ENCODE measurements at regions not wholly inside any gene's neighbourhood (a gene's known extent, or its start where the extent isn't known, plus 50 kb on each side); places are given as distances from the start of the nearest gene placed in this dataset.

DNA sequence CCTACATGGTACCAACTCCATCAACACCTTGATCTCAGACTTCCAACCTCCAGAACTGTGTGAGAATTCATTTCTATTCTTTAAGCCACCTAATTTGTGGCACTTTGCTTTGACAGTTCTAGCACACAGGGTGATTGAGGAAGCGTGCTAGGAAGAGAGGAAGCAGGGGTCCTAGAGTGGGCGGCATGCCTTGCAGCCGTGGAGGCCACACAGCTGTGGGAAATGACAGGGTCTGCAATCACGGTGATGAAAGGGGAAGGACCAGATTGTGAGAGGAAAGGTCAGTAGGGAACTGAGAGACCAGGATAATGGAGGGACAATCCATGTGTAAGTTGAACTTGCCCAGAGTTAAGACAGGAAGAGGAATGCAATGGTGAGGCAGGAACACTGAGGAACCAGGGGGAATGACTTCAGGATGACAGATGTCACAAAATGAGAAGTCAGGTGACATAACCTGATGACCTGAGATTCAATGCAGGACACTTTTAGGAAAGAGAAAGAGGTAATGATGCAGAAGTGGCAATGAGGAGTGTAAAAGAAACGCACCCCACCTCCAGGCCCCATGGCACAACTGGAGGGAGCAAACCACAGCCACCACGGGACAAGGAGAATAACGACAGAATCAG lies 87.3 kb upstream of the PIK3CG start:
- Mint-ChIP-seq H3K27me3 (ENCODE audit: low read depth) (no peaks in the 10 kb centered on the region), H3K27ac (no peak overlapping the region), H3K4me1 (ENCODE audit: low read depth) (peaks cover under 1% of the 10 kb centered on the region), H3K36me3 (ENCODE audit: low read depth) (no peaks in the 10 kb centered on the region), H3K9me3 (no peaks in the 10 kb centered on the region), H3K4me3 (no peak overlapping the region)

DNA sequence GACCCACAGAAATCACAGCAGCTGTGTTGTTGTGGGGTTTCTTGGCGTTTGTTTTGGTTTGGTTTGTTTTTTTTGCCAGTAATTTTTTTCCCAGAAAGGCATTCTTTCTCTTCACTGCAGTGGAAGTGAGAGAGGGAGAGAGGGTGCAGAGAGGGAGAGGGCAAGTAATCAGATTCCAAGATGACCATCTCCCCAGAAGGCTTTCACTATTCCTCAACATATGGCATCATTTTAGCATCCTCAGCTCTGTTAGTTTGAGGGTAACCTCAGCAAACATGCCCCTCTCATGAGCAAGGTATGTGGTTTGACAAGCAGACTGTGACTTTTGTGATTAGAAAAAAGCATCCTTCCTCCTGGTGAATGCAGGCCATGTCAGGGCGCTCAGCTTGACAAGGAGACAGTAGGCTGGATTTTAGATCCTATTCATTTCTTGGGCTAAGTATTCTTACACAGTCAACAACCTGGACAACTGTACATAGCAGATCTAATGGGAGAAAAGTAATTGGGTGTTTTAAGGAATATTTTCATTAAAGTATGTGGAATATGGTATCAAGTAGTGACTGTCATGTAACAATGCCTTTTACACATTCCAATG lies 86.3 kb upstream of the PIK3CG start:
- no peak overlapping the region for H3K27ac Mint-ChIP-seq
- no peaks in the 10 kb centered on the region for H3K27me3 Mint-ChIP-seq (ENCODE audit: low read depth)
- no peaks in the 10 kb centered on the region for H3K36me3 Mint-ChIP-seq (ENCODE audit: low read depth)

DNA sequence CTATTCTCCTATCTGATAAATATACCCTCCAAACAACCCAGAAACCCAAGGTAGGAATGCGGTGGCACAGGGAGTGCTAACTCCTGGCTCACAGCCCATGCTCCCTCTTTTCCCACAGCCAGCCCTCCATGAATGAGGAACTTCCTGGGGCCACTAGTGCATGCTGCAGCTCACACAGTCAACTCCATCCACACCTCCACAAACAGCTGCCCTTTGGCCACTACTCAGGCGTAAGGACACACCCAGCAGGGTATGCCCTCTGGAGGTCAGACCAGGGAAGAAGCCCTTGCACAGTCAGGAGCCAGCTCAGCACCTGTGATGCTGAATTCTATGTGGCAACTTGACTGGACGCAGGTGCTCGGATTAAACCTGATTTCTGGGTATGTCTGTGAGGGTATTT lies 85.2 kb upstream of the PIK3CG start:
- no peaks in the 10 kb centered on the region for H3K9me3 Mint-ChIP-seq
- H3K4me3 Mint-ChIP-seq, result no peak overlapping the region
- no peaks in the 10 kb centered on the region for H3K27me3 Mint-ChIP-seq (ENCODE audit: low read depth)
- H3K4me1 Mint-ChIP-seq (ENCODE audit: low read depth), result no peaks in the 10 kb centered on the region
- H3K27ac Mint-ChIP-seq, result no peak overlapping the region
- no peaks in the 10 kb centered on the region for H3K36me3 Mint-ChIP-seq (ENCODE audit: low read depth)

More for the DNA sequence above, 86.3 kb upstream of the PIK3CG start:
- no peak overlapping the region for H3K4me3 Mint-ChIP-seq
- H3K9me3 Mint-ChIP-seq, result no peaks in the 10 kb centered on the region
- no peaks in the 10 kb centered on the region for H3K4me1 Mint-ChIP-seq (ENCODE audit: low read depth)

DNA sequence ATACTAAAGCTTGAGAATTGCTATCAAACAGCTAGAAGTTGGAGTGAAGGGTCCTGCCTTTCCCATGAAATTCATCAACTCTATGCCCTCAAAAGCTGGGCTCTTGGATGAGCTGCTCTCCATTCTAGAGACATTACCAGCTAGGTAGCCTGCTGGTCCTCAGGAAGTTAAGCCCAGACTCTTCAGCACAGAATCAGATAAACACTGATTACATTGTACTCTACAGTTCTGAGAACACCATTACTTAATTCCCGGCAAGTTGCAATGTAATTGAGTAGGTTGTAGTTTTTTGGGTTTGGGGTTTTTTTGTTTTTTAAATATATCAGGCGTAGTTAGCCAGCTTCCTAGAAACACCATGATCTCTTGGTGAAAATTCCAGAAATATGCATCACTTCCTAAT lies 84.1 kb upstream of the PIK3CG start:
- no peaks in the 10 kb centered on the region for H3K27me3 Mint-ChIP-seq (ENCODE audit: low read depth)
- no peak overlapping the region for H3K27ac Mint-ChIP-seq
- no peaks in the 10 kb centered on the region for H3K36me3 Mint-ChIP-seq (ENCODE audit: low read depth)
- H3K9me3 Mint-ChIP-seq, result no peaks in the 10 kb centered on the region
- no peak overlapping the region for H3K4me3 Mint-ChIP-seq
- H3K4me1 Mint-ChIP-seq (ENCODE audit: low read depth), result no peaks in the 10 kb centered on the region

DNA sequence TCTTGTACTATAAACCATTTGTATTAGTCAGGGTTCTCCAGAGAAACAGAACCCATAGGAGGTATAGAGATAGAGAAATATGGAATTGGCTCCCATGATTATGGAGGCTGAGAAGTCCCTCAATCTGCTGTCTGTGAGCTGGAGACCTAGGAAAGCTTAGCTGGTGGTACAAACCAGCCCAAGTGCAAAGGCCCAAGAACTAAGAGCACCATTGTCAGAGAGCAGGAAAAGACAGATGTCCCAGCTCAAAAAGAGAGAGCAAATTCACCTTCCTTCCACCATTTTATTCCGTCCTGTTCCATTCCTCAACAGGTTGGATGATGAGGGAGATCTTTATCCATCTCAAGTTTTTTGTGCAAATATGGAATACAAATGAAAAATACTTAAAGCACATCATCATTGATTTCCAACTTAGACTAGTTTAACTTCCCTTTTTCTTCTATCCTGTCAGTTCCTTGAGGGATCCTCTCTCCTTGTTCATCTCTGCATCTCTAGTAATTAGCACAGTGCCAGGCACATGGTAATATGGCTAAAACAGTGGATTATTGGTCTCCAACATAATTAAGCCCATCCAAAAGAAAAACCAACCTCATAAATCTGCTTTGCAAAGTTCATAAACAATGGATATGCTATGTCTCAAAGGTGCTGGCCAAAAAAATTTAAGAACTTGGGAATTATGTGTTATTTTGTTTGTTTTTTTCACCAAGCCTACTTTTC lies 83.1 kb upstream of the PIK3CG start:
- H3K9me3 Mint-ChIP-seq, result no peaks in the 10 kb centered on the region
- no peaks in the 10 kb centered on the region for H3K36me3 Mint-ChIP-seq (ENCODE audit: low read depth)
- H3K27ac Mint-ChIP-seq, result no peak overlapping the region
- H3K4me1 Mint-ChIP-seq (ENCODE audit: low read depth), result no peaks in the 10 kb centered on the region
- peaks cover 3% of the 10 kb centered on the region for H3K27me3 Mint-ChIP-seq (ENCODE audit: low read depth)
- no peak overlapping the region for H3K4me3 Mint-ChIP-seq

DNA sequence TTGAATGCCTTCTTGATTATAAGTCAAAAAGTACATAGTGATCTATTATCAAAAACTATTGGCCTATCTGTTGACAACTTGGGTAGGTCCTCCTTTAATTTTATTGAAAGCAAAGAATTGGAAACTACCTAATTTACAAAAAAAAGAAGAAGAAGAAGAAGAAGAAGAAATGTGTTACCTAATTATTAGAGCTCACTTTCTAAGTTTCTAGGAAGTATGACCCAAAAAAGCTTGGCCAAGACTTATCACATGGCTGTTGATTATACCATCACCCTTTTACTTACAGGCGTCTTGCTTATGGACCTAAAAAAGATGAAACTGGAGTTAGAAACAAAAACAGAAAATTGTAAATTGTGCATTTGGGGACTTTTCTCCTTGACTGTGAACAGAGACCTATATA lies 81.8 kb upstream of the PIK3CG start:
- no peaks in the 10 kb centered on the region for H3K9me3 Mint-ChIP-seq
- no peaks in the 10 kb centered on the region for H3K4me1 Mint-ChIP-seq (ENCODE audit: low read depth)
- peaks cover 3% of the 10 kb centered on the region for H3K27me3 Mint-ChIP-seq (ENCODE audit: low read depth)
- H3K36me3 Mint-ChIP-seq (ENCODE audit: low read depth), result no peaks in the 10 kb centered on the region
- no peak overlapping the region for H3K27ac Mint-ChIP-seq
- no peak overlapping the region for H3K4me3 Mint-ChIP-seq

DNA sequence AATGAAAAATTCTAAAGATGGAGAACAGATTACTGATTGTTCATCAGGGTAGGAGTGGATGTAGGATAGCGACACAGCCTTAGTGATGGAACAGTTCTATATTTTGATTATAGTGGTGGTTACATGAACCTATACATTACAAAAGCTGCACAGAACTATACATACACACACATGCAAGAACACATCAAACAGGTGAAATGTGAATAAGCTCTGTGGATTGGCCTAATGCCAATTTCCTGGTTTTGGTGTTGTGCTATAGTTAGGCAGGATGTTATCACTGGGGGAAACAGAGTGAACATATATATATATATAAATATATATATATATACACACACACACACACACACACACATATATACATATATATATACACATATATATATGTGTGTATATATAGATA lies 76.4 kb upstream of the PIK3CG start:
- no peaks in the 10 kb centered on the region for H3K4me1 Mint-ChIP-seq (ENCODE audit: low read depth)

DNA sequence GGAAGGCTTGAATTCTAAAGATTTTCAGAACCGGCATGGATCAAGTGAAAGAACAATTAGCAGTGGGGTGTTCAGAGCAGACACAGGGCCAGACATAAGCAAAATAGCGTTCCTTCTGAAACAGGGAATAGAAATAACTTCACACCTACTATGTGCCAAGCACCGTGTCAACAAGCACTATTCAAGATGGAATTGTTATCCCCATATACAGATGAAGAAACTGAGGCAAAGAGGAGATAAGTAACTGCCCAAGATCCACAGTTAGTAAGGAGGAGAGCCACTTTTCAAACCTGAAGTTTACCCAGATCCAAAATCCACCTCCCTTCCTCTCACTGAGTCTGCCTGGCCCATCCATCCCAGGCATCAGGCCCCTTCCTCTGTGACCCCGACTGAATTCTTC lies 73.6 kb upstream of the PIK3CG start:
- Mint-ChIP-seq H3K9me3 (no peaks in the 10 kb centered on the region), H3K4me1 (ENCODE audit: low read depth) (no peaks in the 10 kb centered on the region), H3K27ac (no peak overlapping the region)

More for the DNA sequence above, 76.4 kb upstream of the PIK3CG start:
- H3K27ac Mint-ChIP-seq, result no peak overlapping the region
- H3K27me3 Mint-ChIP-seq (ENCODE audit: low read depth), result peaks cover 15% of the 10 kb centered on the region
- no peaks in the 10 kb centered on the region for H3K36me3 Mint-ChIP-seq (ENCODE audit: low read depth)
- H3K9me3 Mint-ChIP-seq, result no peaks in the 10 kb centered on the region
- H3K4me3 Mint-ChIP-seq, result no peak overlapping the region

DNA sequence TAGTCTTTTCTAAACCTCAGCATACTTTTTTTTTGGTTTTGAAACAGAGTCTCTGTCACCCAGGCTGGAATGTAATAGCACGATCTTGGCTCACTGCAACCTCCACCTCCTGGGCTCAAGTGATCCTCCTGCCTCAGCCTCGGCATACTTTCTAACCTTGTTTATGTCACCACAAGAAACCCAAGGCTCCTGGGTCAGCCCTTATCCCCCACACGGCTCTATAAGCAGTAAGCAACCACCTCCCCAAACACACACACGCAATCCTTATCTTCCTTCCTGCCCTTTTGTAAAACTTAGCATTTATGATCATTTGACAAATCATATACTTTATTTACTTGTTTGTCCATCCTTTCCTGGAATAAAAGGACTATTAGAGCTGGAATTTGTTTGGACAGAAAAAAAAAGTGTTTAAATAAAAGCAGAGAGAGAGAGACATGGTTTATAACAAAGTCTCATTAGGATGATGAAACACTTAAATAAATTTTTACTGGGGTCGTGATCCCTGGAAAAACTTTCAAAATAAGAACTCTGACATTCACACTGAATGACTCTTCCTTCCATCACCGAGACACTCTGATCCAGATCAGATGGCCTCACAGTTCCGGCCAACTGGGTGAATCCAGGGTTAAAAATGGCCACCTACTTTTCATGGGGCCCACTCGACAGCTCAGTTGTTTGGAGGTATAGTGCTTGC lies 72.7 kb upstream of the PIK3CG start:
- Mint-ChIP-seq H3K27me3 (ENCODE audit: low read depth) (peaks cover 12% of the 10 kb centered on the region), H3K4me1 (ENCODE audit: low read depth) (no peaks in the 10 kb centered on the region), H3K4me3 (no peak overlapping the region), H3K36me3 (ENCODE audit: low read depth) (no peaks in the 10 kb centered on the region), H3K9me3 (peaks cover 3% of the 10 kb centered on the region), H3K27ac (no peak overlapping the region)

More for the DNA sequence above, 73.6 kb upstream of the PIK3CG start:
- H3K27me3 Mint-ChIP-seq (ENCODE audit: low read depth), result peaks cover 14% of the 10 kb centered on the region
- no peak overlapping the region for H3K4me3 Mint-ChIP-seq
- no peaks in the 10 kb centered on the region for H3K36me3 Mint-ChIP-seq (ENCODE audit: low read depth)

DNA sequence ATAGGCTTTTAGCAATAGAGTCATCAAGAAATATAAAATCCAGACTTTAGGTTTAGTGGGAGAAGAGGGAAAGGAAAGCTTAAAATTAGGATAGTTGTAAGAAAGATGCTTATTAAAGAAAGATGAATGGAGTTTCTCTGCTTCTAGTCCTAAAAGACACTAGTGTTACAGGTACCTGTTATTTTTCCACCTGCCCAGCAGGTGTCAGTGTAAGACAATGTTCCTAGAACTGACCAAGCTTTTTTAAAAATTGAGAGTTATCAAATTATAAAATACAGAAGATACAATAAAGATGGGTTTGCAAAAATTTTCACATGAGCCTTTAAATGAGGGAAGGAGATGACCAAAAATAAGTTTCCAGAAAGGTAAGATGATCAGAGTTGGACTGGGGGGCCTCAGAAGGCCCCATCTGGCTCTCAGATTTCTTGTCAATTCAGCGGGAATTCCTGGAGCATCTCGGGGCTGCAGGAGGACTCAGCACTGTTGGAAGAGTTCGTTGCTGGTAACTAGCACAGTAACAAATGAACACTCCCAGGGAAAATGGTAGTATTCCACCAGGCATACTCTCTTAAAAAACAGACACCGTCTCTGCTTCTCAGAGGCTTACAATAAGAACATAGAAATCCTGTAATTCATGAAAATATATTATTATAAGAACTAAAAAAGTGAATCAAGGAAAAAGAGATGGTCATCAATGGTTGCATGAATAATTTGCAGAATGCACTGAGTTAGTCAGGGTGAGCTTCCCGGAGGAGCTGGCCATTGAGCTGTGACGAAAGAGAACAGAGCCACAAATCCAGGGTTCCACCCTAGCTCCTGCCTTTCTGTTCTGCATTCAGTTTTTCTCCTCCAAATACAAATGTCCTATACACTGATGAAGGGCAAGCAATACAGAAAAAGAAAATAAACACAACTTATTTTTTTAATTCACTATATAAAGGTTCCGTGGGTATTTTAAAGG lies 71.8 kb upstream of the PIK3CG start:
- H3K27ac Mint-ChIP-seq, result no peak overlapping the region
- peaks cover 3% of the 10 kb centered on the region for H3K9me3 Mint-ChIP-seq
- no peaks in the 10 kb centered on the region for H3K4me1 Mint-ChIP-seq (ENCODE audit: low read depth)
- H3K4me3 Mint-ChIP-seq, result no peak overlapping the region
- H3K27me3 Mint-ChIP-seq (ENCODE audit: low read depth), result peaks cover 12% of the 10 kb centered on the region
- H3K36me3 Mint-ChIP-seq (ENCODE audit: low read depth), result no peaks in the 10 kb centered on the region

DNA sequence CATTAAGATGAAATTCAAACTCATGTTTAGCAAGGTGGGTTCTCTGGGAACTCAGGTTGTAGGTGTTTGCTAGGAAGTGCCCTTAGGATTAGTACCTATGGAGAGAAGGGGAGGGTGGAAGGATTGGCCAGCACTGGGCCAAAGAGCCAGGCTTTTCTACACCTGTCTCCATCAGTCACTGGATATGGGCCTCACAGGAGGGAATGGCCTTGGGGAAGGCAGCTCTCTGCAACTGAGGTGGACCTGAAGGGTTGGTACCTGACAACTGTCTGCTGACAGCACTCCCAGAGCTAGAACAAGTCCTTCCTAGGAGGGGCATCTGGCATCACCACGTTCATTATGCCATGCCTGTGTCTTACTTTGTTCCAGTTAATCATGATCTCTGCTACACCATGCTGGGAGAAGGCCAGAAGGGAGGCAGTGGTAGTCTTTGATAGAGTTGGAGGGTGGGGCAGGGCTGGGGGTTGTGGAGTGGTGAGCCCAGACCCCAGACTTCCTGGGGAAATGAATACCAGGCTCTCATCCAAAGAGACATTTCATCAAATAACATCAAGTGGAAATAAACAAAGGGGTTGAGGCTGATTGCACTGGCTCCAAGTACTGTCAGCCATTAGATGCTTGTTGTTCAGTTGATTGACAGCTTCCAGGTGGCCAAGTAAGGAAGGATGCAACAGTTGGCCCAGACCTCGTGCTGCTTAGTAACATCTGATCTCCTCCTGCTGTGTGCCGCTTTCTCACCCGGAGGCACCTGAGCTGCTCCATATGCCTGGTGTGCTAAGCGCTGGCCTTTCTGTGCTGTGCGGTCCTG lies 70.6 kb upstream of the PIK3CG start:
- Mint-ChIP-seq H3K27me3 (ENCODE audit: low read depth) (peaks cover 12% of the 10 kb centered on the region), H3K36me3 (ENCODE audit: low read depth) (no peaks in the 10 kb centered on the region), H3K27ac (no peak overlapping the region), H3K4me3 (no peak overlapping the region), H3K9me3 (peaks cover 3% of the 10 kb centered on the region), H3K4me1 (ENCODE audit: low read depth) (no peaks in the 10 kb centered on the region)

DNA sequence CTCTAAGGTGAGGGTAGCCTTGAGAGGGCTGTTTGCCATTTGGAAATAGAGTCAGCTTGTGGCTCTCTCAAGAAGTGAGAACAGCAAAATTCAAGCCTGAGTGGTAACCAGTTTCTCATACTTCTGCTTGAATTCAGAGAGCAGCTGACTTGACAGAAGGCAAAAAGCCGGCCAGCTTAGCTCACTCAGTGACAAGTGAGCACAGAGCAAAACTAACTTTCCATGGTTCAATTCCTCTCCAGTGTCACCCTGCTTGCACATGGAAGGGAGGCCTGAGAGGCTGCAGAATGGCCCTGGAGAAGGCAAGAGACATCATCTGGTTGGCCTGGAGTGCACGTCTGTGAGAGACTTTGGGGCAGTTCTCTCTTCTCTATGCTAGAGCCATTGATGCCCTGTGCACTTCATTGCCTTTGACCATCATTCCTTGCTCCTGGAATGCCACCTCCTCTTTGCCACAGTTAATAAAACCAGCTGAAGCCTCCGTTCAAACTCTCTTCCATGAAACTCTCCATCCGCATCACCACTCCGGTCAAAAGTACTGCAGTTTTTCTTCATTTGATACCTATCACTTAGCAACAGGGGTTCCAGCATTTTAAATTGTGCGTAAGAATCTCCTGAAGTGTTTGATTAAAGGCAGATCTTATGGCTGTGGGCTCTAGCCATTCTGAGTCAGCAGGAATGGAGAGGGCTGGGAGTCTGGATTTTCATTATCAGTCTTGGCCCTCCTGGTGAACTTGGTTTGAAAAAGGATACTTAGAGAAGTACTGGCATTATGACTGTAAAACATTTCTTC lies 69.8 kb upstream of the PIK3CG start:
- H3K27me3 Mint-ChIP-seq (ENCODE audit: low read depth), result peaks cover 12% of the 10 kb centered on the region
- no peak overlapping the region for H3K4me3 Mint-ChIP-seq
- no peak overlapping the region for H3K27ac Mint-ChIP-seq
- H3K36me3 Mint-ChIP-seq (ENCODE audit: low read depth), result no peaks in the 10 kb centered on the region
- H3K9me3 Mint-ChIP-seq, result peaks cover 3% of the 10 kb centered on the region
- no peaks in the 10 kb centered on the region for H3K4me1 Mint-ChIP-seq (ENCODE audit: low read depth)

DNA sequence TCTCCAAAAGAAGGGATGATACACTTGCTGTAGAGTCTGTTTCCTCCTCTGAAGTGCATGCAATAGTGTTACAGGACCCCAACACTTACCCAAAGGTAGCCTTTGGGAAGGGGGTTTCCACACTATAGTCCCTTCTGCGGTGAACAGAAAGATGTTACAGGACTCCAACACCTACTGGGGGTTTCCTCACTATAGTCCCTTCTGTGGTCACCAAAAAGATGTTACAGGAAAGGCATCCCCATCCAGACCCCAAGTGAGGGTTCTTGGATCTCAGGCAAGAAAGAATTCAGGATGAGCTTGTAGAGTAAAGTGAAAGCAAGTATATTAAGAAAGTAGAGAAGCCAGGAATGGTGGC lies 69.2 kb upstream of the PIK3CG start:
- no peak overlapping the region for H3K27ac Mint-ChIP-seq

More for the DNA sequence above, 69.2 kb upstream of the PIK3CG start:
- Mint-ChIP-seq H3K4me3 (no peak overlapping the region), H3K9me3 (peaks cover 3% of the 10 kb centered on the region), H3K4me1 (ENCODE audit: low read depth) (no peaks in the 10 kb centered on the region), H3K27me3 (ENCODE audit: low read depth) (peaks cover 10% of the 10 kb centered on the region), H3K36me3 (ENCODE audit: low read depth) (no peaks in the 10 kb centered on the region)
